Head of caudate nucleus (tissue), 42 donors: ENCODE measurements at regions not wholly inside any gene's neighbourhood (a gene's known extent, or its start where the extent isn't known, plus 50 kb on each side); places are given as distances from the start of the nearest gene placed in this dataset.

Experiments
- DNase-seq, 42 donors: peaks; one replicate each; pipeline versions ENCODE4 v3.0.0 to v3.0.0-alpha.2; 2020 to 2021; ENCODE audit warnings: mixed read lengths in 7 of 42
- intact Hi-C: fragments of 100-400 bp; cut with DNase I; formaldehyde crosslinking; loops from one replicate; pipeline ENCODE4 v1.15.0; 2022

DNA sequence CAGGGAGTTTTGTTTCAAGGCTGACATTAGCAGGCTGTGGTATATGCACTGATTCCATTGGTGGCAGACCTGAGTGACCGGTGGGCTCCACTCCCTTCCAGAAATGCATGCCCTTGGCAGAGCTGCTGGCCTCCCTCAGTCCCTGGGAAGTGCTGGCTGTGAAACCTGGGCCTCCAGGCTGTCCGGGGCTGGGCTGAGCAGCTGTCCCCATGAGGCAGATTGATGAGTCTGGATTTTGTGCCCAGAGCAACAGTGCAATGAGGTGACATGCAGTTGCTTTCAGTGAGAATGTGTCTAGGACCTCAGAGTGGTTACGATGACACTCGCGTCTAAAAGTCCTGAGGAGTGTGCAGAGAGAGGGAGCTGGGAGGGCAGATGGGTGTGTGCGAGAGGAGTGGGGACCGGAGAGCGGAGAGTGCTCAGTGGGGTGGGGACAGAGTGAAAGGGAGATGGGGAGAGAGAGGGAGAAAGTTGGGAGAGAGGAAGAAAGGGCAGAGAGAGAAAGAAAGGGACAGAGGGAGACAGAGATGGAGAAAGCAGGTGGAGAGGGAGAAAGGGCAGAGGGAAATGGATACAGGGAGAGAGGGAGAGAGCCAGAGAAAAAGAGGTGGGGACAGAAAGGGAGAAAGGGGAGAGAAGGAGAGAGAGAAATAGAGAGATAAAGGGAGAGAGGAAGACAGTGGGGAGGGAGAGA, 978.3 kb downstream of the BRD1 start:
- intact Hi-C loops, result no loop called here
- DNase-seq, result peak in 1 of 42 donors; percentile 1

DNA sequence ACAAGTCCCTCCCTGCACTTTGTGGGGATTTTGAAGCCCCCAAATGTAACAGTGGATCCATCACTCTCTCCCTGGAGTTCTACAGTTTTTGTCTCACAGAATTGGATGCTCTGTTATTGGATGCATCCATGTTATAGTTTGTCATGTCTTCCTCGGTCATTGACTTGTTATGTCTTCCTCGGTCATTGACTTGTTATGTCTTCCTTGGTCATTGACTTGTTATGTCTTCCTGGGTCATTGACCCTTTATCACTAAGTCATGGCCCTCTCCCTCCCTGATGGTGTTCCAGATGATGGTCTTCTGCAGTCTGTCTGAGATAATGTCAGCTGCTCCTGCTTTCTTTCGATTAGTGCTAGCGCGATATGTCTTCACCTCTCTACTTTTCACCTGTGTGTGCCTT, 981.5 kb downstream of the BRD1 start:
- DNase-seq, result no peak
- intact Hi-C loops, result no loop called here

GRCh38 chr22:48845356-48845936, 982.2 kb downstream of the BRD1 start:
- no peak for DNase-seq
- intact Hi-C loops, result no loop called here

GRCh38 chr22:48844056-48844675, 983.5 kb downstream of the BRD1 start:
- peak in 8 of 42 donors; percentile 30 to 68 (median 49) for DNase-seq
- intact Hi-C loops, result no loop called here

GRCh38 chr22:48843640-48844039, 984.0 kb downstream of the BRD1 start:
- DNase-seq, result peak in 21 of 42 donors; percentile 27 to 77 (median 49)
- intact Hi-C loops, result no loop called here

- intact Hi-C loops, result no loop called here
- DNase-seq, result no peak
These were observed 984.7 kb downstream of the BRD1 start for GRCh38 chr22:48842976-48843375.

- DNase-seq, result no peak
These were observed 985.1 kb downstream of the BRD1 start for GRCh38 chr22:48842583-48842945.

GRCh38 chr22:48841881-48842582, 985.6 kb downstream of the BRD1 start:
- intact Hi-C loops, result no loop called here
- DNase-seq, result no peak

More at GRCh38 chr22:48842583-48842945, 985.1 kb downstream of the BRD1 start:
- intact Hi-C loops, result no loop called here

DNA sequence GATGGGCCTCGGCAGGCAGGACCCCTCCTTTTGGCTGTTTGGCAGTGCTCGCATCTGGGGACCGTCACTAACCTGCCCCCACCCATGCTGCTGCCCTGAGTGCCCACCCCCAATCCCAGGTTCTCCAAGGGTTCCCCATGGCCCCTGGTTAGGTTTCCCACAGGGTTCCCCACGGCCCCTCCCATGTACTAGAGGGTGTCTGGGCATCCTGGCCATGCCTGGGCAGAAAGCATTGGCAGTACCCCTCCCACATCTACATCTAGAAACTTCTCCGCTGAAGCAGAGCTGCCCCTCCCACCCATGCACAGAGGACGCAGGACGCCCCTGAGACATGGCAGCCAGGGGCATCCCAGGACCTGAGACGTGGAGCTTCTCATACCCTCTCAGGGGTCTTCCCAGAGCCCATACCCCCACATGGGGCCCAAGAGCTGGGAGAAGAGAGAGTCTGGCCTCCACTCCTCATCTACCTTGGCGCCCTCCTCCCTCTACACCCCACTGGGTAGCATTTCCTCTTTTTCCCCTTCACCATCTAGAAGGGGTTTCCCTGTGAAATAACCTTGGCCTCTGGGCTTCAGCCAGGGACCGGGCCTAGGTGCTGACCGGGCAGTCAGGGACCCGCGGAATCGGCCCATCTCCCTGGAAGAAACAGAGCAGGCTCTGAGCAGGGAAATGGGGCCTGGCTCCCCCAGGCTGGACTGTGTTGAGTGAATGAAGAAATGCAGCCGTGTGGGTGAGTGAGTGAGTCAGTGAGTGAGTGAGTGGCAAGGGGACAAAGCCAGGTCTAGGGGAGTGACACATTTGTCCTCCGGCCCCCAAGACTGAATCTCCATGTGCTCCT, 987.3 kb downstream of the BRD1 start:
- DNase-seq, result peak in 2 of 42 donors; percentile 17 to 22
- intact Hi-C loops, result no loop called here

DNA sequence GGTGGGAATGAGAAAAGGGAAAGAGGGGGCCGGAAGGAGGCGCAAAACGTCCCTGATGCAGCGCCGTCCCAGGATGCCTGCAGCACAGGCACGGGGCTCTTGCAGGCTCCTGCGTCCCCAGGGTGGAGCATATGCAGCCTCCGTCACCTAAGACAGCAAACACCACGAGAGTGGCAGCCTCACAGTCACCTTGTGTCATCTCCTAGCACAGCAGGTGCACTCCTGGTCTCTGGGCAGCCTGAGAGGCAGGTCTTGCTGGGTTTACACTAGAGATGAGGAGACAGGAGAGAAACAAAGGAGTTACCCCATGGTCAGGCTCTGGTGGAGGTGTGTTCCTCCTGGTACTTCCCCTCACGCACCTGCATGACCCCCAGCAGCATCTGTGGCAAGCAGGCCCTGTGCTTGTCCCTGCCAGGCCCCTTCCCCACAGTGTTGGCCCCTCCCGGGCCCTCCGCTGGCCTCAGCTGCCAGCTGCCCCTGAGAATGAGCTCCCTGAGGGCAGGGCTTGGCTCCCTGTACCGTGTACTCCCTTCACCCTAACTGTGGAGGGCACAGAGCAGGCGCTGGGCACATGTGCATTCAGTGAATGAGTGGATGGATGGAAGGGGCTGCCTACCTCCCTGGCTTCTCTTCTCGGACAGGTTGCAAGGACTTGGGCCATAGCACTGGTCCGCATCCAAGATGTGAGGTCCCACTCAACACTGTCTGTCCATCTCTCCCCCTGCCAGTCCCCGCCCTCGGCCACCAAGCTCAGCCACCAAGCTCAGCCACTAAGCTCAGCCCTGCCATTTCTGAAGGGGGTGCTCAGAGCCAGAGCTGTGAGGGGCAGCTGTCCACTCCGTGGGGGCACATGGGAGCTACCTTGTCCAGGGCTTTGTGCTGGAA, 988.6 kb downstream of the BRD1 start:
- peak in 2 of 42 donors; percentile 21 to 25 for DNase-seq
- intact Hi-C loops, result no loop called here

DNA sequence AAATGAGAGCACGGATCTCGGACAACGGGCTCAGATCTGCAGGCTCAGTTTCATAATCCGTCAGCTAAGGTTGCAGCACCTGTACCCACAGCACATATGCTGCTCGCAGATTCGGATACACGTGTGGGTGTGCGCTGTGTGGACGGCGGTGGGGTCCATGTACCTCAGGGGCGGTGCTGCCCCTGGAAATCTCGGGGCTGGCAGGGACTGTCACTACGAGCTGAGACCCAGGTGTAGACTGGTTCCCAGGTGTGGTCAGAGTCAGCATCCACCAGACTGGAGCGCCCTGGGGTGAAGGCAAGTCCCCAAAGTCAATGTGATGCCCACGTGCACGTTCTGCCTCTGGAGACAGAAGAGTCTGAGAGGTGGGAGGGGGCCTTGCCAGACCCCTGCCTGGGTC, 989.3 kb downstream of the BRD1 start:
- intact Hi-C loops, result no loop called here
- DNase-seq, result peak in 2 of 42 donors; percentile 1 to 10

GRCh38 chr22:48837341-48837935, 990.2 kb downstream of the BRD1 start:
- DNase-seq, result peak in 3 of 42 donors; percentile 28 to 34 (median 31)
- intact Hi-C loops, result no loop called here

DNA sequence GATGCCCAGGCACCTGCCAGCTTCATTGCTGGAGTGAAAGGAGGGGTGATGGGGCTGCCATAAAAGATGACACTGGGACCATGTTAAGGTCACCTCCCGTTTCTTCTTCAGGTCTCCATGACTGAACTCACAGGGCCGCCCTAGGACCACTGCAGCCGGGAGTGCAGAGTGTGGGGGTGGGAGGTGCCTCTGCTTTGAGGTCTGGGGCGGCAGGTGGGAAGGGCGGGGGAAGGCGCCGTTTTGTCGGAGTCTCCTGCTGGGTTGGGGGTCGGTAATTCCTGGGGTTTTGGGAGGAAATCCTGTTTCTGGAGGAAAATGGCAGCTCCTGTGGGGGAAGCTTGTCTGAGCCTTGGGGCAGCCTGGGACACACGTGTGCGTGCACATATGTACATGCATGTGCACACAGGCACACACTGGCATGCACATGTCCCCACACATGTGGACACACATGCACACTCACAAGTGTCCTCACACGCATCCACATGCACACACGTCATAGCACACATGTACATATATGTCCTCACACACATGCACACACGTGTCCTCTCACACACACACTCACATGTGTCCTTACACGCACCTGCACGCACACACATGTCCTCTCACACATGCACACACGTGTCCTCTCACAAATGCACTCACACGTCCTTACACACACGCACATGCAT, 990.9 kb downstream of the BRD1 start:
- intact Hi-C loops, result no loop called here
- peak in 3 of 42 donors; percentile 3 to 26 (median 22) for DNase-seq

- intact Hi-C loops, result no loop called here
- DNase-seq, result peak in 2 of 42 donors; percentile 3 to 29
These were observed 991.6 kb downstream of the BRD1 start for GRCh38 chr22:48835857-48836672.

DNA sequence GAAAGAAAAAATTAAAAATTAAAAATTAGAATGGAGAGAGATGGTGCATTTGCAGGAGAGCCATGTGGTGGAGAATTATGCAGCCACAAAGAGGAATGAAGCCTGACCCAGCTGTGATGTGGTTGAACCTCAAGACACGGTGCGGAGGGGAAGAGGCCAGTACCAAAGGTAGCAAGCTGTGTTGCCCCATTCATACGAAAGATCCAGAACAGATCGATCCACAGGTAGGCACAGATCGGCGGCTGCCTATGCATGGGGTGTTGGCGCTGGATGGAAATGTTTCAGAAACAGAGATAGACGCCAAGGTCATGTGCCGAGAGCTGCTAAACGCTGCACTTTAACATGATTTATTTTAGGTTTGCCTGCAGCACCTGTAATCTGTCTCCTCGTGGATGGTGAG, 992.3 kb downstream of the BRD1 start:
- peak in 2 of 42 donors; percentile 1 to 24 for DNase-seq
- intact Hi-C loops, result no loop called here

DNA sequence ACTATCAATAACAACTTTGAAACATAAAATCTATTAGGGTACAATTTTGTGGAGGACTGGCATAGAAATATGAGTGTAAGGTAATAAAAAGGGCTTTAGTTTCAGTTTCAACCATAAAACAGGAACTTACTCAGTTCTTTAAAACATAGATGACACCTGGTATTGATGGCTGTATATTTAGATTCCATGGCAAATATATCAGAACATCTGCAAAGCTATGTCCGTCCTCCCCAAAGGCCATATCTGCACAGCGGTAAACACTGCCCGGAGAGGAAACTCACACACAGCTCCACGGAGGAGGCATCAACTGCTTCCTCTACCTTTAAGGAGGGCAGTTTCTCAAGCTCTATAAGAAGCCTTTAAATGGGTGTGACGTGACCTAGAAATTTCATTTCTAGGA, 993.3 kb downstream of the BRD1 start:
- DNase-seq, result no peak
- intact Hi-C loops, result no loop called here
